ENCODE measurements at regions not wholly inside any gene's neighbourhood (a gene's known extent, or its start where the extent isn't known, plus 50 kb on each side); places are given as distances from the start of the nearest gene placed in this dataset.

- no peak for TF ChIP-seq CTCF (IDR thresholded peaks at IDR 0.05; ENCODE audit: extremely low read depth, missing control alignments)
- no peak for DNase-seq (ENCODE audit: low spot score)
Observed at GRCh38 chr13:53121131-53121773, 92.6 kb downstream of the OLFM4 start.

- TF ChIP-seq CTCF (IDR thresholded peaks at IDR 0.05; ENCODE audit: extremely low read depth, missing control alignments), result no peak
Observed at GRCh38 chr13:53121919-53122318, 93.3 kb downstream of the OLFM4 start.

GRCh38 chr13:53123536-53123935 lies 94.9 kb downstream of the OLFM4 start:
- no peak for TF ChIP-seq CTCF (IDR thresholded peaks at IDR 0.05; ENCODE audit: extremely low read depth, missing control alignments)
- DNase-seq (ENCODE audit: low spot score), result no peak

More at GRCh38 chr13:53121919-53122318, 93.3 kb downstream of the OLFM4 start:
- no peak for DNase-seq (ENCODE audit: low spot score)

- TF ChIP-seq CTCF (IDR thresholded peaks at IDR 0.05; ENCODE audit: extremely low read depth, missing control alignments), result no peak
- DNase-seq (ENCODE audit: low spot score), result no peak
Observed at GRCh38 chr13:53124623-53125022, 96.0 kb downstream of the OLFM4 start.

- TF ChIP-seq CTCF (IDR thresholded peaks at IDR 0.05; ENCODE audit: extremely low read depth, missing control alignments), result no peak
- DNase-seq (ENCODE audit: low spot score), result no peak
Observed at GRCh38 chr13:53126841-53127245, 98.2 kb downstream of the OLFM4 start.

- no peak for TF ChIP-seq CTCF (IDR thresholded peaks at IDR 0.05; ENCODE audit: extremely low read depth, missing control alignments)
Observed at GRCh38 chr13:53127373-53127772, 98.8 kb downstream of the OLFM4 start.

GRCh38 chr13:53129864-53130393 lies 101.3 kb downstream of the OLFM4 start:
- DNase-seq (ENCODE audit: low spot score), result no peak
- TF ChIP-seq CTCF (IDR thresholded peaks at IDR 0.05; ENCODE audit: extremely low read depth, missing control alignments), result no peak

More at GRCh38 chr13:53127373-53127772, 98.8 kb downstream of the OLFM4 start:
- no peak for DNase-seq (ENCODE audit: low spot score)
